GM20000 (cell line): ENCODE measurements at regions not wholly inside any gene's neighbourhood (a gene's known extent, or its start where the extent isn't known, plus 50 kb on each side); places are given as distances from the start of the nearest gene placed in this dataset.

Experiments
- DNase-seq: peaks from one replicate; pipeline ENCODE4 v3.0.0; 2012; ENCODE audit warnings: low spot score
- CTCF ChIP-seq: IDR thresholded peaks from 2 replicates; pipeline ENCODE4 v1.5.1; 2012; ENCODE audit warnings: mild to moderate bottlenecking, control low read depth; ENCODE audit errors: extremely low read depth, missing control alignments

- no peak for DNase-seq
- TF ChIP-seq CTCF = no peak
These were observed 87.1 kb upstream of the HS3ST2 start for GRCh38 chr16:22726868-22727267.

DNA sequence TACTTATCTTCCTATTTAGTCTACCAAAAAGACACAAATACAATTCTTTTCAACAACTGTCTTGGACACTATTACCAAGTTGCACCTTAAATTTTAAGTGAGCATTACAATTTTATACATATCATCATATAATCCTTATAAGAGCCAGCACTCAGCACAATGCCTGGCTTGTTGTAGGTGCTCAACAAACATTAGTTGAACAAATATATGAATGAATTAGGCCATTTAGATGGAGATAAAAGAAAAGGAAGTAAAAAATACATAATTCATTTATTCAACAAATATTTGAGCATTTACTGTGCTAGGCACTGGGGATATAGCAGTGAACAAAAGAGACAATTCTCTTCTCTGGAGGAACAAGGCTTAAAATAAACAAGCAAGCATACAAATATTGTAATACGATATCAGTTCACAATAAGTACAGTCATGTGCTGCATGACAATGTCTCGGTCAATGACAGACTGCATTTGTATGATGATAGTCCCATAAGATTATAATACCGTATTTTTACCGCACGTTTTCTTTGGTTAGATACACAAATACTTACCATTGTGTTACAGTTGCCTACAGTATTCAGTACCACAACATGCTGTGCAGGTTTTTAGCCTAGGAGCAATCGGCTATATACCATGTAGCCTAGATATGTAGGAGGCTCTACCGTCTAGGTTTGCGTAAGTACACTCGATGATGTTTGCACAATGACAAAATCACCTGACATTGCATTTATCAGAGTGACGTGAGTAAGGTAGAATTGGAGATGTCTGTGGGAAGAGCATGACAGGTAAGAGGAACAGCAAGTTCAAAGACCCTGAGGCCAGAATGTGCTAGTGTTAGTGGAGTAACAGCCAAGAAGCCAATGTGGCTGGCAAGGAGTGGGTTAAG is 86.4 kb upstream of the HS3ST2 start:
- no peak for TF ChIP-seq CTCF
- DNase-seq = no peak

- TF ChIP-seq CTCF = no peak
- DNase-seq = no peak
These were observed 85.7 kb upstream of the HS3ST2 start for GRCh38 chr16:22728167-22728836.

DNA sequence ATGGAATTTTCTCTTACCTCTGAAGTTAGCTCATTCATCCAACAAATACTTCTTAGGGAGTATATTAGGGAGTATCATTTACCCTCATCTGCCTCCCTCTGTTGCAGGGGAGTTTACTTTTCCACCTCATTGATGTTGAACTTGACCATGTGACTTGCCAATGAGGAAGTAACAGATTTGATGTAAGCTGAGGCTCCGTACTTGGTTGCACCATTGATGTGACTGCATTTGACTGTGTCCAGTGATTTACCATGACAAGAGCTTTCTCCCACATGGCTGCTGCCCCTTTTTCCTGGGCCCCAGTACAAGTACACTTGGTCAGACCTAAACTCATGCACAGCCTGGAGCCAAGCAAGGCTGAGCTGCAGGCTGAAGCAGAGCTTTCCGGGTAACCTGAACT is 81.6 kb upstream of the HS3ST2 start:
- TF ChIP-seq CTCF = no peak
- no peak for DNase-seq

- TF ChIP-seq CTCF = no peak
- no peak for DNase-seq
These were observed 81.0 kb upstream of the HS3ST2 start for GRCh38 chr16:22732959-22733358.

DNA sequence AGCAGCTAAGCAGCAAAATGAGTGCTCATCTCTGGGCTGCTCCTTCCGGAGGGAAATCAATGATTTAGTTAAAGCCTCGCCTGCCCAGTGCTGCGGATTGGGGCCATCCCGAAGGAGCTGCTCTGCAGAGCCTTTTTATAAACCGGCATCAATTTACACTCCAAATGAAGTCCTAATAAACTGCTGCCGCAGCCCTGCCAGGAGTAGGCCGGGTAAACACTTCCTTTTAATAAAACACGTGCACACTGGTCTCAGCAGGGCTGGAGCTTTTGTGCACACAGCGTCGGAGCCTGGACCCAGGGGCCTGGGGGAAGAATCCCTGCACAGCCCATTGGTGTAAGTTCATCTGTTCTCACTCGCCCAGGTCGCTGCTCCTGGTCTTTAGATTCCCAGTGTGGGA is 79.6 kb upstream of the HS3ST2 start:
- TF ChIP-seq CTCF = no peak

DNA sequence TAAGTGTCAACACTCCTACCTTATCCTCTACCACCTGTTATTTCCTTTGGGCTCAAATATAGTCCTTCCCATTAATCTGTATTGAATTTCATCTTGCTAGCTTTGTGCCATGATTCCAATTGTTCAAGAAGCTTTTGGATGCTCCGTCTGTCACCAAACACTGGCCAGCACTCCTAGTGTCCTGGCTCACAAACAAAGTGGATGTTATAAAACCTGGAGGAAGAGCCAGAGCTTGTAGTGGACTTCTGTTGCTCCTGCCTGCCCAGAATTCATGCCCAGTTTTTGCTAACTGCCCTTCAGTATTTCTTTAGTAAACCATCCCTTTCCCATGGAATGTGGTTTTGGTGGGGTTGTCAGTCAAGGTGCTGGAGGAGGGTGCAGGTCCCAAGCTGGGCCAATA is 77.2 kb upstream of the HS3ST2 start:
- no peak for DNase-seq
- TF ChIP-seq CTCF = no peak

More for the DNA sequence above, 79.6 kb upstream of the HS3ST2 start:
- DNase-seq = no peak
